Transverse colon (tissue), 3 donors: ENCODE measurements at regions not wholly inside any gene's neighbourhood (a gene's known extent, or its start where the extent isn't known, plus 50 kb on each side); places are given as distances from the start of the nearest gene placed in this dataset.

Experiments used
- POLR2A ChIP-seq: fragments of 450-650 bp; IDR thresholded peaks from one replicate; pipeline ENCODE4 v1.6.1; 2016; ENCODE audit warnings: antibody characterized with exemption, mild to moderate bottlenecking, moderate library complexity
- TF ChIP-seq, protein P1 (sequence below), 5 experiments: fragments of 200-600 bp in 3 of 5; fragments of 450-650 bp in 2 of 5; sonication (generic) in 3 of 5; IDR thresholded peaks; 1 replicate in 2 of 5; 2 replicates in 3 of 5; pipeline ENCODE4 v1.5.1; 2016 to 2017; ENCODE audit warnings: antibody characterized with exemption in 5 of 5, inconsistent platforms in 3 of 5, mild to moderate bottlenecking in 2 of 5, moderate library complexity in 1 of 5

DNA sequence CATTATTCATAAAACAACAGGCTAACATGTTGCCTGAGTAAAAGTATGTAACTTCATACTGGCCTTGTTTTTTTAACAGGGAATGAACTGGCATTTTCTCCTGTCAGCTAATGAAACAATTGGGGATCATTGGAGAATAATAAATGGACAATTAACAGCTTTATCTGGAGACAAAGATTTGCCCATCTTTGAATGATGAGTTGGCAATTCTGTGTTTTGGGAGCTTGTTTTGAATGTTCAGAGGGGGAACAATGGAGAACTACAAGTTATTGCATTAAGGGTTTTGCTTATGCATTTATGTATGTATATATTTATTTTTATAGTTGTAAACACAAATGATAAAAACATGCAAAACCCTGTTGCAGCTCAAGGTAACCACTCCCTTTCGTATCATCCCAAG, 150.3 kb downstream of the CBLN4 start:
- no peak for TF ChIP-seq POLR2A
- TF ChIP-seq, protein P1, sequence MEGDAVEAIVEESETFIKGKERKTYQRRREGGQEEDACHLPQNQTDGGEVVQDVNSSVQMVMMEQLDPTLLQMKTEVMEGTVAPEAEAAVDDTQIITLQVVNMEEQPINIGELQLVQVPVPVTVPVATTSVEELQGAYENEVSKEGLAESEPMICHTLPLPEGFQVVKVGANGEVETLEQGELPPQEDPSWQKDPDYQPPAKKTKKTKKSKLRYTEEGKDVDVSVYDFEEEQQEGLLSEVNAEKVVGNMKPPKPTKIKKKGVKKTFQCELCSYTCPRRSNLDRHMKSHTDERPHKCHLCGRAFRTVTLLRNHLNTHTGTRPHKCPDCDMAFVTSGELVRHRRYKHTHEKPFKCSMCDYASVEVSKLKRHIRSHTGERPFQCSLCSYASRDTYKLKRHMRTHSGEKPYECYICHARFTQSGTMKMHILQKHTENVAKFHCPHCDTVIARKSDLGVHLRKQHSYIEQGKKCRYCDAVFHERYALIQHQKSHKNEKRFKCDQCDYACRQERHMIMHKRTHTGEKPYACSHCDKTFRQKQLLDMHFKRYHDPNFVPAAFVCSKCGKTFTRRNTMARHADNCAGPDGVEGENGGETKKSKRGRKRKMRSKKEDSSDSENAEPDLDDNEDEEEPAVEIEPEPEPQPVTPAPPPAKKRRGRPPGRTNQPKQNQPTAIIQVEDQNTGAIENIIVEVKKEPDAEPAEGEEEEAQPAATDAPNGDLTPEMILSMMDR (IDR thresholded peaks at IDR 0.05): no peak
